ENCODE measurements at regions not wholly inside any gene's neighbourhood (a gene's known extent, or its start where the extent isn't known, plus 50 kb on each side); places are given as distances from the start of the nearest gene placed in this dataset. TPM values are rescaled to one million over a fixed set of nuclear protein-coding genes. Genes with fewer than 3 reads are reported as not detected.
A peak's percentile ranks its signal among the peaks of the same experiment; 100 is the strongest.

DNA sequence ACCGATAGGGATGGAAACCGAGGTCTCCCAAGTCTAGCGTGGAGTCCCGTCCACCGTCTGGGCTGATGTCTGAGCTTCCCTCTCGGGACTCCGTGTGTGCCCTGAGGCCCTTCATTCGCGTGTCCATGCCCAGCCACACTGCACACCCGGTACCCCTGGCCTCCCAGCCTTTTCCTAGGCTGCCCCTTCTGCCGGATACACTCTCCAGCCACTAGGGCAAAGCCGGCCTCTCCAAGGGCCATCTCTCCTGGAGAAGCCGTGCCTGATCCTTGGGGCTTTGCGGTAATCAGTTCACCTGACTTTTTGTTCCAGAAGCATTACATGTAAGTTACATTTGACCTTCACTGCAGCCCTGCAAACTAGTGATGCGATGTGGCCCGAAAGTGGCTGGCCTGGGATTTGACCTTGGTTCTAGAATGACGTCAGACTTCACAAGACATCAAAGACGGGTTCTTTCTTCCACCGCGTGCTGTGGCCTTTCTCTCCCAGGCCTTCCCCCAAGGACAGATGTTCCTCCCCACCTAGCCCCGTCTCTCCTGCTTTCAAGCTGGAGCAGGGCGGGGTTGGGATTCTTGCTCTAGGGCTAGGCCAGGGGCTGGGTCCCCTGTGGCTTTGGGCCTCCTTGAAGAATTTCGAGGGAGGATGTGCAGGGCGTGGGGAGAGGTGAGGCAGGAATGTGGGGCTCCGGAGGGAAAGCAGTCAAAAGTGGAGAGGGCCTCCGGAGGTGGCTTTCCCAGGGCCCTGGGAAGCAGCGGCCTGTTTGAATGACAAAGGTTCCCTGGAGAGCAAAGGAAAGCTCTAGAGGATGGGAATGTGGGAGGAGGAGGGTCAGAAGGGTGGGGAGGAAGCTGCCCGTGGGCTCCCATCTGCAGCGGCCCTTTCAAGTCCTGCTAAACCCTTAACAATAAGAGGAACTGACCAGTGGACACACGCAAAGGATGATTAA lies 49.7 kb upstream of the SLC2A1 start:
- Histone ChIP-seq H3K4me2 (peak overlapping the region; percentile 64), H3K4me3 (no peak overlapping the region), H3K9me2 (replicated peaks; ENCODE audit: insufficient read depth) (no peaks in the 10 kb centered on the region), H4K20me1 (ENCODE audit: insufficient read depth, poor library complexity, severe bottlenecking) (no peaks in the 10 kb centered on the region), H2AFZ (peak overlapping the region; percentile 42), H3K27me3 (no peaks in the 10 kb centered on the region), H3K4me1 (ENCODE audit: insufficient read depth) (peaks cover 31% of the 10 kb centered on the region), H3K27ac (peak overlapping the region; percentile 96), H3K79me2 (no peaks in the 10 kb centered on the region), H3K9me3 (ENCODE audit: low read depth) (no peaks in the 10 kb centered on the region), H3K36me3 (replicated peaks; ENCODE audit: insufficient read depth, low read depth) (no peaks in the 10 kb centered on the region)
- DNase-seq (ENCODE audit: low spot score) = peak; percentile 56
- WGBS (ENCODE audit: low lambda C conversion rate, missing lambda C conversion rate) = 46% methylated on average over 26 of the region's 30 CpGs
- TF ChIP-seq EZH2 (IDR thresholded peaks at IDR 0.05; ENCODE audit: borderline replicate concordance) (no peak), EZH2phosphoT487 (IDR thresholded peaks at IDR 0.05; ENCODE audit: low read depth, severe bottlenecking, unreplicated experiment) (no peak)
- TF ChIP-seq, protein P1, sequence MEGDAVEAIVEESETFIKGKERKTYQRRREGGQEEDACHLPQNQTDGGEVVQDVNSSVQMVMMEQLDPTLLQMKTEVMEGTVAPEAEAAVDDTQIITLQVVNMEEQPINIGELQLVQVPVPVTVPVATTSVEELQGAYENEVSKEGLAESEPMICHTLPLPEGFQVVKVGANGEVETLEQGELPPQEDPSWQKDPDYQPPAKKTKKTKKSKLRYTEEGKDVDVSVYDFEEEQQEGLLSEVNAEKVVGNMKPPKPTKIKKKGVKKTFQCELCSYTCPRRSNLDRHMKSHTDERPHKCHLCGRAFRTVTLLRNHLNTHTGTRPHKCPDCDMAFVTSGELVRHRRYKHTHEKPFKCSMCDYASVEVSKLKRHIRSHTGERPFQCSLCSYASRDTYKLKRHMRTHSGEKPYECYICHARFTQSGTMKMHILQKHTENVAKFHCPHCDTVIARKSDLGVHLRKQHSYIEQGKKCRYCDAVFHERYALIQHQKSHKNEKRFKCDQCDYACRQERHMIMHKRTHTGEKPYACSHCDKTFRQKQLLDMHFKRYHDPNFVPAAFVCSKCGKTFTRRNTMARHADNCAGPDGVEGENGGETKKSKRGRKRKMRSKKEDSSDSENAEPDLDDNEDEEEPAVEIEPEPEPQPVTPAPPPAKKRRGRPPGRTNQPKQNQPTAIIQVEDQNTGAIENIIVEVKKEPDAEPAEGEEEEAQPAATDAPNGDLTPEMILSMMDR (IDR thresholded peaks at IDR 0.05; ENCODE audit: poor library complexity) = no peak

Small RNAs in the stretch of these regions (small RNA-seq; reads per million reads assigned to genes)
- gene RF00026 = not detected
